Hematopoietic multipotent progenitor cell (in vitro differentiated cells): ENCODE measurements at regions not wholly inside any gene's neighbourhood (a gene's known extent, or its start where the extent isn't known, plus 50 kb on each side); places are given as distances from the start of the nearest gene placed in this dataset.

Source experiments
- DNase-seq, 3 donors: peaks; one replicate each; pipeline ENCODE4 v3.0.0-alpha.2; 2011 to 2015; ENCODE audit warnings: low read depth in 2 of 3, low spot score in 2 of 3

- no peak for DNase-seq
Measured at GRCh38 chr17:17398188-17398942, 78.4 kb upstream of the MED9 start.

DNA sequence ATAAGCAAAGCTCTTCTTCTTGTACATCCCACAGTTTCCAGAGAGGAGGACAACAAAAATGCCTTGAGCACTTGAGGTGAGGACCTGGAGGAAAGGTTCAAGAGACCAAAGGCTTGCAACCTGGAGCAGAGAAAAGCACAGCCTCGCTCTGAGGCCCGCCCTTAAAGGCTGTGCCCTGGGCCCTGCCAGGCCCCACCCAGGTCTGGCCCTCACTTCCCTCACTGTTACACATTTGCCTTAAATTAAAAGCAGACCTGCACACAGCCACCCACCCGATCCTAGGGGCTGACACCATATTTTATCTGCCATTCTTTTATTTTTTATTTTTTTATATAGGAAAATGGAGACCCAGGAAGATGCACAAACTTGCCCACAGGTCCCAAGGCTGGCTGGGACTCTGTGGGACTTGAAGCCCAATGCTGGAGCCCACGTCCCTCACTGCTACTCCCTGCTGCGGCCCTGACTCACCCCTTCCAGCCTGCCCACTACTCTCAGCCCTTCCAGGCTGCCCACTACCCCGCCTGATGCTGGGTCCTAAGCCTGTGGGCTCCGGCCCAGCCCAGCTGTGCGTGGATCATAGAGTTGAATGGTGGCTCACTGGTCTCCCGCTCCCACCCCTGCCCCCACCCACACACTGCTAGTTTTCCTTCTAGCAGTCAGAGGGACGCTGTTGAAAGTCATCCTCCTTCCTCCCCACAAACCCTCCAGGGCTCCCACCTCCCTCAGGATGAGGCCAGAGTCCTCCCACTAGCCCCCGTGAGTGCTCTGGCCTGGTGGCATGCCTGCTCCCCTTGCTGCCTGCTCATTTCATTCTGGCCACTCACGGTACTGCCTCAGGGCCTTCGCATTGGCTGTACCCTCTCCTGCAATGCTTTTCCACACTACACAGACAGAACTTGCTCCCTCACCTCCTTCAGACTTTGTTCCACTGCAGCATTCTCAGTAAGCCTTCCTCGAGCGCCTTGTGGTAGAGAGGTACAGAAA lies 77.6 kb upstream of the MED9 start:
- no peak for DNase-seq

GRCh38 chr17:17400070-17400469 lies 76.7 kb upstream of the MED9 start:
- no peak for DNase-seq

DNA sequence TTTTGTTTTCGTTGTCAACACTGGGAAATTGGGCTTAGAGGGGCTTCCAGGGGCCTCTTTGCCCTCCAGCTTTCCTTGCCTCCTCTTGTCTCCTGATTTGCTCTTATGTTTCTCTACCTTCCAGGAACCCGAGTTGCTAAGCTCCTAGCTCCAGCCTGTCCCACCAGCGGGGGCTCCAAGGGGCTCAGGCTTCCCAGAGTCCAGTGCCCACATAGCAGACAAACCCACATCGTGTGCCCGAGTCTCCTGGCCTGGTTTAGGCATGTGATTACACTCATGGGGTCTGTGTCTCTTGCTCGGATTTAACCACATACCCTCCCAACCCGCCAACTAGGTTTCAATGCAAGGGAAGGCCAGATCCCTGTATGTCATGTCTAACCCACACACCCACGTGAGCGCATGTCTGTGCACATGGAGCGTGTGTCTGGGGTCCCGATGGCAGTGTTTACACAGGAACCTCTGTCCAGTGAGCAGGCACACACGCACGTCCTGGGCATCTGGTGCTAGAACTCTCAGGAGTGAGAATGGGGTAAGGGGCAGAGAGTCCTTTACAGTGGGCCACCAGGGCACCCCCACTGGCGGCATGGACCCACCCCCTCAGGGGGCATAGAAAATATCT lies 76.1 kb upstream of the MED9 start:
- DNase-seq = no peak

DNA sequence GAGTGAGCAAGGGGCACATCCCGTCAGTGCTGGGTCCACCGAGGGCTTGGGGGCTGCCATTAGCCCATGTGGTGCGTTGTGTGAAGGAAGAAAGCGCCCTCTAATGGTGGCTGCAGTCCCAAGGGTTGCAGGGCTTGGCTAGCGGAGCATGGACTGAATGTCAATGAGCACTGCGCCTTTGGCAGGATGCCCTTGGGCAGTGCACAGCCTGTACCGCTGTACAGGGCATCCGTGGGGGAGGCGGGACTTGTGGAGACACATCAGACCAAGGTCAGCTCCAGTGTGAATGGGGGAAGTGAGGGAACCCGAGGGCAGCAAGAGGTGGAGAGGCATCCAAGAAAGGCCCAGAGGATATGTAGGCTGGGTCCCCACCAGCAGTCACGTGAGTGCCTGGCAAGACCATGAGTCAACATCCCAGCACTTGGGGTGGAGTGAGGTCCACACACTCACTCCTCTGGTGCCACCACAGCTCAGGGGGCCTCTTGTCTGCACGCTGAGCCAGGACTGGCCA lies 75.5 kb upstream of the MED9 start:
- peak in 1 of 3 donors; percentile 26 for DNase-seq

DNA sequence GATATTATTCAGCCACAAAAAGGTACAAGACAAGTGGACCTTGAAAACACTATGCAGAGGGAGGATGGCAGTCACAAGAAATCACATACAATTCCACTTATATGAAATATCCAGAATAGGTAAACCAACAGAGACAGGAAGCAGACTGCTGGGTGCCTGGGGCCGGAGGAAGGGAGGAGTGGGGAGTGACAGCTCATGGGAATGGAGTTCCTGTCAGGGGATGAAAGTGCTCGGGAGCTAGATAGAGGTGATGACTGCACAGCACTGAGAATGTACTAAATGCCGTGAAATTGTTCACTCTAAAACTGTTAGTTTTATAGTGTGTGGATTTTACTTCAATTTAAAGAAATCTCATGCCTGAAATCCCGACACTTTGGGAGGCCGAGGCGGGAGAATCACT lies 74.2 kb upstream of the MED9 start:
- DNase-seq = no peak

DNA sequence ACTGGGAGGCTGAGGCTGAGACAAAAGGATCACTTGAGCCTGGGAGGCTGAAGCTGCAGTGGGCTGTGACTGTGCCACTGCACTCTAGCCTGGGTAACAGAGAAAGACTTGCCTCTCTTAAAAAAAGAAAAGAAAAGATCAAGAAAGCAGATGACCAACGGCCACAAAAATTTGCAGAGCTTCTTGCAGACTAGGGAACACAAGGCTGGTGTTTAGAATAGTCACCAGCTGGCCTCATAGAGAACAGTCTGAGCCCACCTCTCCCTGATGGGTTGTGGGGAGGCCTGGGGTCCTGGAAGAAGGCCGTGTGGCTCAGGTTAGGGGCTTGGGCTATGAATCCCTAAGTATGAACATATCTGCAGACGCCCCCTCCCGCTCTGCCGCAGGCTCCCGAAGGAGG lies 73.7 kb upstream of the MED9 start:
- DNase-seq = no peak

GRCh38 chr17:17403899-17404576 lies 72.8 kb upstream of the MED9 start:
- DNase-seq = peak in 2 of 3 donors; percentile 92 to 98

GRCh38 chr17:17405673-17406072 lies 71.1 kb upstream of the MED9 start:
- DNase-seq = no peak

- no peak for DNase-seq
Measured at GRCh38 chr17:17406225-17406624, 70.6 kb upstream of the MED9 start.

DNA sequence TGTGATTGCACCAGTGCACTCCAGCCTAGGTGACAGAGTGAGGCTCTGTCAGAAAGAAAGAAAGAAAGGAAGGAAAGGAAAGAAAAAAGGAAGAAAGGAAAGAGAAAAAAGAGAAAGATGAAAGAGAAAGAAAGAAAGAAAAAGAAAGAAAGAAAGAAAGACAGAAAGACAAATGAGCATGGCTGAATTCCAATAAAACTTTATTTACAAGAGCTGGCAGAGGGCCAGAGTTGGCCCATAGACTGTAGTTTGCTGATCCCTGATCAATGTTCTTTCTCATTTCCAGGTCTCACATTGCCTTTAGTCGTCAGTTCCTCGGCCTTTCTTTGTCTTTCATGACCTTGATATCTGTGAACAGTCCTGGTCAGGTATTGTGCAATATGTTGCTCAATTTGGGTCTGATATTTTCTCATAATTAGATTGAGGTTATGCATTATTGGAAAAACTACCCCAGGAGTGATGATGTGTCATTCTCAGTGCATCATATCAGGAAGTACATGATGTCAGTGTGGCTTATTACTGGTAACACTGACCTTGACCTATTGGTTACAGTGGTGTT lies 68.5 kb upstream of the MED9 start:
- no peak for DNase-seq

DNA sequence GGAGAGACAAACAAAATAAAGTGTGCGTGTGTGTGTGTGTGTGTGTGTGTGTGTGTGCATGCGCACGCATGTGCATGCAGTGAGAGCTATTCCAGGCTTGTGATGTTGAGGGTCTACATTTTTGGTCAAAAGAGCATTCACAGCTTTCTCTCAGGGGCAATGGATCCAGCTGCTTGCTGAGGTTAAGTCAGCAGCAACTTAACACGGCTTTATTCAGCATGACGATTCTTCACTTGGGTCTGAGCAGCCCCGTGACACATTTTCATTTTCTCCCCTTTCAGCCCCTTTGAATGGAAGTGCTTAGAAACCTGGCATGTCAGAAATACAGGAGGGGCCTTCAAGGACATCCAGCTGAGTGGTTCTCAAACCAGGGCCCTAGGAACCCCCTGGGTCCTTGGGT lies 66.4 kb upstream of the MED9 start:
- DNase-seq = no peak

DNA sequence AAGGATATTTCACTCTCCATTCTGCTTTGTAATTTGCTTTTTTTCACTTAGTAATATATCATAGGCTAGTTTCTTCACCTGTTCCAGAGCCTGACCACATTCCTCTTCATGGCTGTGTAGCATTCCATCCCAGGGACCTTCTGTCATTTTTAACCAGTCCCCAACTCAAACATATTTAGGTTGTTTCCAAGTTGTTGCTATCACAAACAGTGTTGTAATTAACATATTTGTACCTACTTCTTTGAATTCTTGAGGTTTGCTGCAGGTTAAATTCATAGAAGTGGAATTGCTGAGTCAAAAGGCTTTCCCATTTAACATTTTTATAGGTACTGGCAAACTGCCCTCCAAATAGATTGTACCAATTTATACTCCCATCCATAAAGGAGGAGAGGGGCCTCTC lies 65.1 kb upstream of the MED9 start:
- no peak for DNase-seq

DNA sequence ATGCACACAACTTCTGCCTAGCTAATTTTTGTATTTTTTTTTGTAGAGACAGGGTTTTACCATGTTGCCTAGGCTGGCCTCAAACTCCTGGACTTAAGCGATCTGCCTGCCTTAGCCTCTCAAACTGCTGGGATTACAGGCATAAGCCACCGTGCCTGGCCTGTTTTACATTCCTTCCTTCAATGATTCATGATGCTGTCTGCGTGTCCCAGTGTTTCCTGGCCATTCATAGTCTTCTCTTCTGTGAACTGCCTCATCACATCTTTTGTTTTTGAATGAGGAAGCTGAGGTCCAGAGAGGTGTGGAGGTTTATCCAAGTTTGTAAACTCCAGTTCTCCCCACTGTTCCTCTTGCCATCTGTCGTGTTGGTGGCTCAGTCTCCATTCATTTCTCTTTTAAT lies 64.5 kb upstream of the MED9 start:
- DNase-seq = no peak

DNA sequence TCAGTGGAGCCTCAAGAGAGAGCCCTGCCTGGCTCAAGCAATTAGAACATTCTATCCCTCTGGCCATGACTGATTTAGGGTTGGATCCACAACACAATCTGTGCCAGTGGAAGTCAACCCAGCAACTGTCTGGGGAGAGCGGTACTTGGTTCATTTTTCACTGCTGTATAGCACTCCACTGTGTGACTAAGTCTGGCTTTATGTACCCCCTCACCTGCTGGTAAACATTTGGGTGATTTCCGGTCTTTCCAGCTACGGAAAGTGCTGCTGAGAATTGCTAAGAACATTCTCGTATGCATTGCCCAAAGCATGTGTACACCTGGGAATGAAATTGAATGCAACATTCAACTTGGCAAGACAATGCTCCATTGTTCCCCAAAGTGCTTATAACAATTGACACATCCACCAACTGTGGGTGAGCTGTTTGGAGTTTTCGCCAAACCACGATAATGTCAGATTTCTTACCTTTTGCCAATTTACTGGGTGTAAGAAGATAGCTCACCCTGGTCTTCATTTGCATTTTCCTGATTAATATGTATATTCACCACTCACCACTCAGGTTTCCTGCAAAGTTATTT lies 63.5 kb upstream of the MED9 start:
- DNase-seq = no peak

- no peak for DNase-seq
Measured at GRCh38 chr17:17413821-17414220, 63.0 kb upstream of the MED9 start.

GRCh38 chr17:17414341-17414805 lies 62.4 kb upstream of the MED9 start:
- DNase-seq = no peak

DNA sequence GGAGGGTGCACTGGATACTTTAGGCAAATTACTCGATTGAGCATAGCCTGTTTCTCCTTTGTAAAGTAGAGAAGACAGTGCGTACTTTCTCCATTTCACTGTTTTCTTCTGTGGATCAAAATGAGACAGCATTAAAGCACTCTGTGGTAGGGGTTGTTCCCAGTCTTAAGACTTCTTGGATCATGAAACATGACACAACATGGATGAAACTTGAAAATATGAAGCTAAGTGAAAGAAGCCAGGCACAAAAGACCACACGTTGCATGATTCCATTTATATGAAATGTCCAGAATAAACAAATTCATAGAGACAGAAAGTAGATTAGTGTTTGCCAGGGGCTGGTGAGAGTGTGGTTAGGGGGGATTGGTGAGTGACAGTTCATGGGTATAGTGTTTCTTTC lies 61.8 kb upstream of the MED9 start:
- DNase-seq = no peak

GRCh38 chr17:17416007-17416399 lies 60.8 kb upstream of the MED9 start:
- peak in 2 of 3 donors; percentile 60 to 81 for DNase-seq
